ENCODE measurements at regions not wholly inside any gene's neighbourhood (a gene's known extent, or its start where the extent isn't known, plus 50 kb on each side); places are given as distances from the start of the nearest gene placed in this dataset.
A peak's percentile ranks its signal among the peaks of the same experiment; 100 is the strongest.

- DNase-seq (ENCODE audit: low read depth), result no peak
- H3K36me3 ChIP-seq (ENCODE audit: control insufficient read depth, insufficient read depth, low read length, severe bottlenecking), result no peaks in the 10 kb centered on the region
- no peaks in the 10 kb centered on the region for H3K9me3 ChIP-seq (ENCODE audit: control insufficient read depth, low read length)
- H3K4me1 ChIP-seq (ENCODE audit: control insufficient read depth, insufficient read depth, low read length), result peaks cover 10% of the 10 kb centered on the region
- H3K27me3 ChIP-seq (replicated peaks; ENCODE audit: control insufficient read depth, insufficient read depth, low read length), result no peaks in the 10 kb centered on the region
- no peak overlapping the region for H3K4me3 ChIP-seq (ENCODE audit: low read length)
- no peak overlapping the region for H3K9ac ChIP-seq (ENCODE audit: low read length)
Measured at GRCh38 chr2:134169788-134170187, 84.1 kb upstream of the MGAT5 start.

- no peak overlapping the region for H3K9ac ChIP-seq (ENCODE audit: low read length)
- H3K4me3 ChIP-seq (ENCODE audit: low read length), result no peak overlapping the region
- H3K9me3 ChIP-seq (ENCODE audit: control insufficient read depth, low read length), result no peaks in the 10 kb centered on the region
- H3K27me3 ChIP-seq (replicated peaks; ENCODE audit: control insufficient read depth, insufficient read depth, low read length), result no peaks in the 10 kb centered on the region
- peak; percentile 51 for DNase-seq (ENCODE audit: low read depth)
- peaks cover 10% of the 10 kb centered on the region for H3K4me1 ChIP-seq (ENCODE audit: control insufficient read depth, insufficient read depth, low read length)
- H3K36me3 ChIP-seq (ENCODE audit: control insufficient read depth, insufficient read depth, low read length, severe bottlenecking), result no peaks in the 10 kb centered on the region
Measured at GRCh38 chr2:134170294-134170693, 83.6 kb upstream of the MGAT5 start.

DNA sequence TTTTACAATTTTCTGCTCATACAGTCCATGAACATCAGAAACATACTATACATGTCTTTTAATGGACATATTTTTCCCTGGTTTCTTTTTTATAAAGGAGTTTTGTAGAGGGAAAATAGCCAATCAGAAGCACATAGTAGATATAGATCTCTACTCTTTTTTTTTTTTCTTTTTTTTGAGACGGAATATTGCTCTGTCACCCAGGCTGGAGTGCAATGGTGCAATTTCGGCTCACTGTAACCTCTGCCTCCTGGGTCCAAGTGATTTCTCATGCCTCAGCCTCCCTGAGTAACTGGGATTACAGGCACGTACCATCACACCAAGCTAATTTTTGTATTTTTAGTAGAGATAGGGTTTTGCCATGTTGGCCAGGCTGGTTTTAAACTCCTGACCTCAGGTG, 83.2 kb upstream of the MGAT5 start:
- H3K36me3 ChIP-seq (ENCODE audit: control insufficient read depth, insufficient read depth, low read length, severe bottlenecking), result no peaks in the 10 kb centered on the region
- no peak for DNase-seq (ENCODE audit: low read depth)
- no peak overlapping the region for H3K9ac ChIP-seq (ENCODE audit: low read length)
- H3K4me1 ChIP-seq (ENCODE audit: control insufficient read depth, insufficient read depth, low read length), result peaks cover 10% of the 10 kb centered on the region
- H3K9me3 ChIP-seq (ENCODE audit: control insufficient read depth, low read length), result no peaks in the 10 kb centered on the region
- no peak overlapping the region for H3K4me3 ChIP-seq (ENCODE audit: low read length)
- H3K27me3 ChIP-seq (replicated peaks; ENCODE audit: control insufficient read depth, insufficient read depth, low read length), result no peaks in the 10 kb centered on the region

GRCh38 chr2:134173338-134174016, 80.4 kb upstream of the MGAT5 start:
- Histone ChIP-seq H3K36me3 (ENCODE audit: control insufficient read depth, insufficient read depth, low read length, severe bottlenecking) (no peaks in the 10 kb centered on the region), H3K9me3 (ENCODE audit: control insufficient read depth, low read length) (no peaks in the 10 kb centered on the region), H3K4me3 (ENCODE audit: low read length) (no peak overlapping the region), H3K9ac (ENCODE audit: low read length) (no peak overlapping the region), H3K27me3 (replicated peaks; ENCODE audit: control insufficient read depth, insufficient read depth, low read length) (no peaks in the 10 kb centered on the region), H3K4me1 (ENCODE audit: control insufficient read depth, insufficient read depth, low read length) (peaks cover 10% of the 10 kb centered on the region)
- no peak for DNase-seq (ENCODE audit: low read depth)

GRCh38 chr2:134174711-134175110, 79.2 kb upstream of the MGAT5 start:
- Histone ChIP-seq H3K9me3 (ENCODE audit: control insufficient read depth, low read length) (no peaks in the 10 kb centered on the region), H3K4me3 (ENCODE audit: low read length) (no peak overlapping the region), H3K36me3 (ENCODE audit: control insufficient read depth, insufficient read depth, low read length, severe bottlenecking) (no peaks in the 10 kb centered on the region), H3K9ac (ENCODE audit: low read length) (no peak overlapping the region), H3K27me3 (replicated peaks; ENCODE audit: control insufficient read depth, insufficient read depth, low read length) (no peaks in the 10 kb centered on the region), H3K4me1 (ENCODE audit: control insufficient read depth, insufficient read depth, low read length) (peaks cover 10% of the 10 kb centered on the region)
- DNase-seq (ENCODE audit: low read depth), result no peak

DNA sequence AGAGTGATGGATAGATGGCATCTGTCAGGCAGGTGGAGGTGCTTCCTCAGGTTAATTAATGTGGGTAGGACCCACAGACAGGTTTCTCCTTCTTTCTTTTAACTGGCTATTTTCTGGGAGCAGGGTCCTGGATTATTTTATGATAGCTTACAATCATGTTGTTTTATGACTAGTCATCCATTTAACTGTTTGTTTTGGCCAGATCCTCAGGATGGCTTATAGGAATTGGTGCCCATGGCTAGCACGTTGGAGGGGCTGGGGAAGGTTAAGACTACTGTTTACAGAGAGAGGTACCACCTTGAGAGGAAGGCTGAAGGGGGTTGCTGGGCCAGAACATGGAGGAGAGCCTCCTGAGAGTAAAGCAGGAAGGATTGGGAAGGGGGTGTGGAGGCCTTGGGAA, 78.0 kb upstream of the MGAT5 start:
- peaks cover 2% of the 10 kb centered on the region for H3K4me1 ChIP-seq (ENCODE audit: control insufficient read depth, insufficient read depth, low read length)
- H3K36me3 ChIP-seq (ENCODE audit: control insufficient read depth, insufficient read depth, low read length, severe bottlenecking), result no peaks in the 10 kb centered on the region
- no peak for DNase-seq (ENCODE audit: low read depth)
- no peaks in the 10 kb centered on the region for H3K27me3 ChIP-seq (replicated peaks; ENCODE audit: control insufficient read depth, insufficient read depth, low read length)
- no peak overlapping the region for H3K9ac ChIP-seq (ENCODE audit: low read length)
- no peaks in the 10 kb centered on the region for H3K9me3 ChIP-seq (ENCODE audit: control insufficient read depth, low read length)
- no peak overlapping the region for H3K4me3 ChIP-seq (ENCODE audit: low read length)

DNA sequence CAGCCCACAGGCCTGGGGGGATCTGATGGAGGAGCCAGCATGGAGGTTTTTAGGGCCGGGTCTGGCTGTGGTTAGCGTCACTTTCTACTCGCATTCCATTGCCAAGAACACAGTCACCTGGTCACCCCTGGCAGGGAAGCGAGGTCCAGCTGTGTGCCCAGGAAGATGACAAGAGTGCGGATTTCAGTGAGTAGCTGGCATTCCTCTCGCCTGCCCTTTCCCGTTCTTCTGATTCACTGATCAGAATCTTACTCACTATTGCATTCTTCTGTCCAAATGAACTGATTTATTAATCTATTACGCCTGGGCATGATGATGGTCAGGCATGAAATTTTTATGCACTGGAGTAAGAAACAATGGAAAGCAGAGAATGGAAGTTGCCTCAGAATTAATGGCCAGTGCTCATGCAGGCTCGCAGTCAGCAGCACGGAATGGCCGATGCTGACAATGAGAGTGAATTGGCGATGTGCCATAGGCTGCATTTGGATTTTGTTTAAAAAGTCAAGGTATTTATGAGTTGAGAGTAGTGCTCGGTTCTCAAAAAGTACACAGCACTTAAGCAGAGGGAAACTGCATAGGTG, 76.4 kb upstream of the MGAT5 start:
- no peaks in the 10 kb centered on the region for H3K9me3 ChIP-seq (ENCODE audit: control insufficient read depth, low read length)
- no peaks in the 10 kb centered on the region for H3K27me3 ChIP-seq (replicated peaks; ENCODE audit: control insufficient read depth, insufficient read depth, low read length)
- DNase-seq (ENCODE audit: low read depth), result no peak
- H3K4me3 ChIP-seq (ENCODE audit: low read length), result no peak overlapping the region
- H3K9ac ChIP-seq (ENCODE audit: low read length), result no peak overlapping the region
- H3K4me1 ChIP-seq (ENCODE audit: control insufficient read depth, insufficient read depth, low read length), result no peaks in the 10 kb centered on the region
- H3K36me3 ChIP-seq (ENCODE audit: control insufficient read depth, insufficient read depth, low read length, severe bottlenecking), result no peaks in the 10 kb centered on the region

- Histone ChIP-seq H3K9ac (ENCODE audit: low read length) (no peak overlapping the region), H3K4me1 (ENCODE audit: control insufficient read depth, insufficient read depth, low read length) (no peaks in the 10 kb centered on the region), H3K4me3 (ENCODE audit: low read length) (no peak overlapping the region), H3K27me3 (replicated peaks; ENCODE audit: control insufficient read depth, insufficient read depth, low read length) (no peaks in the 10 kb centered on the region), H3K9me3 (ENCODE audit: control insufficient read depth, low read length) (no peaks in the 10 kb centered on the region), H3K36me3 (ENCODE audit: control insufficient read depth, insufficient read depth, low read length, severe bottlenecking) (no peaks in the 10 kb centered on the region)
- DNase-seq (ENCODE audit: low read depth), result peak; percentile 32
Measured at GRCh38 chr2:134178138-134178877, 75.6 kb upstream of the MGAT5 start.

- DNase-seq (ENCODE audit: low read depth), result no peak
- H3K4me3 ChIP-seq (ENCODE audit: low read length), result no peak overlapping the region
- H3K36me3 ChIP-seq (ENCODE audit: control insufficient read depth, insufficient read depth, low read length, severe bottlenecking), result no peaks in the 10 kb centered on the region
- H3K27me3 ChIP-seq (replicated peaks; ENCODE audit: control insufficient read depth, insufficient read depth, low read length), result no peaks in the 10 kb centered on the region
- H3K9me3 ChIP-seq (ENCODE audit: control insufficient read depth, low read length), result no peaks in the 10 kb centered on the region
- no peak overlapping the region for H3K9ac ChIP-seq (ENCODE audit: low read length)
- H3K4me1 ChIP-seq (ENCODE audit: control insufficient read depth, insufficient read depth, low read length), result no peaks in the 10 kb centered on the region
Measured at GRCh38 chr2:134181219-134181618, 72.7 kb upstream of the MGAT5 start.

- no peak overlapping the region for H3K9ac ChIP-seq (ENCODE audit: low read length)
- no peak for DNase-seq (ENCODE audit: low read depth)
- no peaks in the 10 kb centered on the region for H3K9me3 ChIP-seq (ENCODE audit: control insufficient read depth, low read length)
- no peak overlapping the region for H3K4me3 ChIP-seq (ENCODE audit: low read length)
- H3K4me1 ChIP-seq (ENCODE audit: control insufficient read depth, insufficient read depth, low read length), result no peaks in the 10 kb centered on the region
- no peaks in the 10 kb centered on the region for H3K27me3 ChIP-seq (replicated peaks; ENCODE audit: control insufficient read depth, insufficient read depth, low read length)
- no peaks in the 10 kb centered on the region for H3K36me3 ChIP-seq (ENCODE audit: control insufficient read depth, insufficient read depth, low read length, severe bottlenecking)
Measured at GRCh38 chr2:134183679-134184078, 70.2 kb upstream of the MGAT5 start.

GRCh38 chr2:134185639-134186038, 68.2 kb upstream of the MGAT5 start:
- Histone ChIP-seq H3K9me3 (ENCODE audit: control insufficient read depth, low read length) (no peaks in the 10 kb centered on the region), H3K4me1 (ENCODE audit: control insufficient read depth, insufficient read depth, low read length) (no peaks in the 10 kb centered on the region), H3K4me3 (ENCODE audit: low read length) (no peak overlapping the region), H3K9ac (ENCODE audit: low read length) (no peak overlapping the region), H3K27me3 (replicated peaks; ENCODE audit: control insufficient read depth, insufficient read depth, low read length) (no peaks in the 10 kb centered on the region), H3K36me3 (ENCODE audit: control insufficient read depth, insufficient read depth, low read length, severe bottlenecking) (no peaks in the 10 kb centered on the region)
- no peak for DNase-seq (ENCODE audit: low read depth)

All from adipocyte (in vitro differentiated cells).